ENCODE measurements at regions not wholly inside any gene's neighbourhood (a gene's known extent, or its start where the extent isn't known, plus 50 kb on each side); places are given as distances from the start of the nearest gene placed in this dataset.

DNA sequence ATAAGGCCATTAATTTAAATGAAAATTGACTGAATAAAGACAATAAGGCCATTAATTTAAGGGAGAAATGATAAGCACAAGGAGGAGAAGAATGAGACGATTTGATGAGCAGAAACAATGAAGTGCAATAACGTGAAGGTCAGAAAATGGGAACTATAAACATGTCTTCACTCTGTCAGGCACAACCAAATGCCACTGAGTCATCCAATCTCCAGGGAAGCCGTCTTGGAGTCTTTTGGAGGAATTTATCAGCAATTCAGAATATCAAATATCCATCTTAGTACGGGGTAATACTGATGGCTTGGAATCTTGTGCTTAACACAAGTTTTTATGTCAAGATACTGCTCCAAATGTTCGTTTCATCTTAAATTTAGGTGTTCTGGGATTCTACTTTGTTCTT lies 159.9 kb downstream of the CAPZA3 start:
- H3K4me3 ChIP-seq (ENCODE audit: low read length in 2 of 2): no peak overlapping the region
- no peaks in the 10 kb centered on the region for H3K27me3 ChIP-seq (ENCODE audit: control insufficient read depth in 1 of 2, insufficient read depth in 2 of 2, low read length in 2 of 2)
- no peak overlapping the region for H3K27ac ChIP-seq (ENCODE audit: low read length)
- H3K4me1 ChIP-seq (ENCODE audit: control insufficient read depth, insufficient read depth, low read length): no peaks in the 10 kb centered on the region
- H3K9ac ChIP-seq (ENCODE audit: low read length in 2 of 2): no peak overlapping the region
- H3K9me3 ChIP-seq (ENCODE audit: control insufficient read depth in 2 of 2, low read length in 2 of 2): no peaks in the 10 kb centered on the region
- no peaks in the 10 kb centered on the region for H3K36me3 ChIP-seq (ENCODE audit: control insufficient read depth in 2 of 2, insufficient read depth in 2 of 2, low read length in 2 of 2)

GRCh38 chr12:18898470-18898869 lies 160.6 kb downstream of the CAPZA3 start:
- Histone ChIP-seq H3K27ac (ENCODE audit: low read length) (no peak overlapping the region), H3K27me3 (ENCODE audit: control insufficient read depth in 1 of 2, insufficient read depth in 2 of 2, low read length in 2 of 2) (no peaks in the 10 kb centered on the region), H3K9ac (ENCODE audit: low read length in 2 of 2) (no peak overlapping the region), H3K4me1 (ENCODE audit: control insufficient read depth, insufficient read depth, low read length) (no peaks in the 10 kb centered on the region), H3K4me3 (ENCODE audit: low read length in 2 of 2) (no peak overlapping the region), H3K36me3 (ENCODE audit: control insufficient read depth in 2 of 2, insufficient read depth in 2 of 2, low read length in 2 of 2) (no peaks in the 10 kb centered on the region), H3K9me3 (ENCODE audit: control insufficient read depth in 2 of 2, low read length in 2 of 2) (no peaks in the 10 kb centered on the region)

- no peak overlapping the region for H3K9ac ChIP-seq (ENCODE audit: low read length in 2 of 2)
- no peaks in the 10 kb centered on the region for H3K4me1 ChIP-seq (ENCODE audit: control insufficient read depth, insufficient read depth, low read length)
- H3K27ac ChIP-seq (ENCODE audit: low read length): no peak overlapping the region
- no peaks in the 10 kb centered on the region for H3K36me3 ChIP-seq (ENCODE audit: control insufficient read depth in 2 of 2, insufficient read depth in 2 of 2, low read length in 2 of 2)
- H3K27me3 ChIP-seq (ENCODE audit: control insufficient read depth in 1 of 2, insufficient read depth in 2 of 2, low read length in 2 of 2): no peaks in the 10 kb centered on the region
- H3K9me3 ChIP-seq (ENCODE audit: control insufficient read depth in 2 of 2, low read length in 2 of 2): no peaks in the 10 kb centered on the region
- H3K4me3 ChIP-seq (ENCODE audit: low read length in 2 of 2): no peak overlapping the region
Measured at GRCh38 chr12:18899162-18899561, 161.2 kb downstream of the CAPZA3 start.

DNA sequence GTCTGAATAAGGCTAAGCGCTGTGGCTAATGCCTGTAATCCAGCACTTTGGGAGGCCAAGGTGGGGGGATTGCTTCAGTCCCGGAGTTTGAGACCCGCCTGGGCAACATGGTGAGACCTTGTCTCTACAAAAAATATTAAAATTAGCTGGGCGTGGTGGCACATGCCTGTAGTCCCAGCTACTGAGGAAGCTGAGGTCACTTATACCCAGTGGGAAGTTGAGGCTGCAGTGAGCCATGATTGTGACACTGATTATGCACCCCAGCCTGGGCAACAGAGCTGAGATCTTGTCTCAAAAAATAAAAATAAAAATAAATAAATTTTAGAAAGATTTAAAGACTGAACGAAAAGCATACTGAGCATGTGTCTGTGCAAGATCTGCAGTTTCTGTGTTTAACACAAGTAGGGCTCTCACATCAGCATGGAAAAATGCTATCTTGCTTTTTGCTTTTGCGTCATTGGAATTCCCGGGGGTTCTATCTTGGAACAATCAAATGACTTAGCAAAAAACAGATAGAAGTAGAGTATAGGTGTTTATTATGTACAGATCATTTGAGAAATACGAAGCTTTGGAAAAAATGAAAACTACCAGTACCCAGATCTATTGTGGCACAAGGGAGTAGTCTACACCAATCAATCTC lies 161.9 kb downstream of the CAPZA3 start:
- Histone ChIP-seq H3K9me3 (ENCODE audit: control insufficient read depth in 2 of 2, low read length in 2 of 2) (no peaks in the 10 kb centered on the region), H3K27me3 (ENCODE audit: control insufficient read depth in 1 of 2, insufficient read depth in 2 of 2, low read length in 2 of 2) (no peaks in the 10 kb centered on the region), H3K4me3 (ENCODE audit: low read length in 2 of 2) (no peak overlapping the region), H3K36me3 (ENCODE audit: control insufficient read depth in 2 of 2, insufficient read depth in 2 of 2, low read length in 2 of 2) (no peaks in the 10 kb centered on the region), H3K4me1 (ENCODE audit: control insufficient read depth, insufficient read depth, low read length) (no peaks in the 10 kb centered on the region), H3K9ac (ENCODE audit: low read length in 2 of 2) (no peak overlapping the region), H3K27ac (ENCODE audit: low read length) (no peak overlapping the region)

DNA sequence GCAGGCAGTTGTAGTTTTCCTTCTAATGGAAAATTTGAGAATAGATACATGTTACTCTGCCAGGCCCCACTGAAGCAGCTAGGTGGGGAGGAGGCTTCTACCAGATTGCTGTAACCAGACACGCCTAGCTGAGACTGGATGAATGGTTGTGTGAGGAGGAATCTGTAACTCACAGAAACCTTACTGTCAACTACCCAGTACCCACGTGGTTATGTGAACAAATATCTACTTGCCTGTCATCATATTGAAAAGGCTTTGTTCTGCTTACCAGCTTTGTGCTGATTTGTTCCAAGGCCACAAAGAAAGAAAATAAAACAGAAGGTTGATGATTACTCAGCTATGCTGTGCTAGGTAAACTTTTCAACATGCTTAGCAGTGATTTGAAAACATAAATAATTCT lies 167.2 kb downstream of the CAPZA3 start:
- Histone ChIP-seq H3K4me1 (ENCODE audit: control insufficient read depth, insufficient read depth, low read length) (no peaks in the 10 kb centered on the region), H3K36me3 (ENCODE audit: control insufficient read depth in 2 of 2, insufficient read depth in 2 of 2, low read length in 2 of 2) (no peaks in the 10 kb centered on the region), H3K9me3 (ENCODE audit: control insufficient read depth in 2 of 2, low read length in 2 of 2) (no peaks in the 10 kb centered on the region), H3K9ac (ENCODE audit: low read length in 2 of 2) (no peak overlapping the region), H3K4me3 (ENCODE audit: low read length in 2 of 2) (no peak overlapping the region), H3K27ac (ENCODE audit: low read length) (no peak overlapping the region), H3K27me3 (ENCODE audit: control insufficient read depth in 1 of 2, insufficient read depth in 2 of 2, low read length in 2 of 2) (no peaks in the 10 kb centered on the region)

DNA sequence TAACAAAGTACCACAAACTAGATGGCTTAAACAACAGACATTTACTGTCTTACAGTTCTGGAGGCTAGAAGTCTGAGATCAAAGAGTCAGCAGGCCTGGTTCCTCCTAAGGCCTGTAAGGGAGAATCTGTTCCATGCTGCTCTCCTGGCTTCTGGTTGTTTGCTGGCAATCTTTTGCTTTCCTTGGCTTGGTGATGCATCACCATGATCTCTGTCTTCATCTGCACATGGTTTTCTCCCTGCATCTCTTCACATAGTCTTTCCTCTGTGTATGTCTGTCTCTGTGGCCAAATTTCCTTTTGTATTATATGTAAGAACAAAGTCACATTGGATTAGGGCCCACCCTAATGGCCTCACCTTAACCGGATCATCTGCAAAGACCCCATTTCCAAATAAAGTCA lies 168.5 kb downstream of the CAPZA3 start:
- Histone ChIP-seq H3K36me3 (ENCODE audit: control insufficient read depth in 2 of 2, insufficient read depth in 2 of 2, low read length in 2 of 2) (no peaks in the 10 kb centered on the region), H3K4me1 (ENCODE audit: control insufficient read depth, insufficient read depth, low read length) (no peaks in the 10 kb centered on the region), H3K27ac (ENCODE audit: low read length) (no peak overlapping the region), H3K9me3 (ENCODE audit: control insufficient read depth in 2 of 2, low read length in 2 of 2) (no peaks in the 10 kb centered on the region), H3K4me3 (ENCODE audit: low read length in 2 of 2) (no peak overlapping the region), H3K9ac (ENCODE audit: low read length in 2 of 2) (no peak overlapping the region), H3K27me3 (ENCODE audit: control insufficient read depth in 1 of 2, insufficient read depth in 2 of 2, low read length in 2 of 2) (no peaks in the 10 kb centered on the region)

DNA sequence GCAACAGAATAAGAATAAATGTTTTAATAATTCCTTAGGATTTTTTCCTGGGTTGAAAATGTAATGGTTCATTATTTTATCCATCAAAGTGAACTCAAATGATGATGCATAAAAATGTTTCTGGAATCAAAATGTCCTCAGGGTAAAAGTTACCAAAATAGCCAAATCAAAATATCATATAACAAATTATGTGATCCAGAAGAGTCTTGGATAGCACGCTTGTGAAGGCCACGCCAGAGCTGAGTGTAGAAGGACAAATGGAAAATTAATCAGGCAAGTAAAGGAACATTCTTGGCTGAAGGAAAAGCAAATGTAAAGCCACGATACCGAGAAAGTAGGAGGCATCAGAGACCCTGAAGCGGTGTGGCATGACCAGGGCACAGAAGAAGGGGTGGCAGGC lies 169.2 kb downstream of the CAPZA3 start:
- Histone ChIP-seq H3K27me3 (ENCODE audit: control insufficient read depth in 1 of 2, insufficient read depth in 2 of 2, low read length in 2 of 2) (no peaks in the 10 kb centered on the region), H3K9ac (ENCODE audit: low read length in 2 of 2) (no peak overlapping the region), H3K4me1 (ENCODE audit: control insufficient read depth, insufficient read depth, low read length) (no peaks in the 10 kb centered on the region), H3K36me3 (ENCODE audit: control insufficient read depth in 2 of 2, insufficient read depth in 2 of 2, low read length in 2 of 2) (no peaks in the 10 kb centered on the region), H3K9me3 (ENCODE audit: control insufficient read depth in 2 of 2, low read length in 2 of 2) (no peaks in the 10 kb centered on the region), H3K4me3 (ENCODE audit: low read length in 2 of 2) (no peak overlapping the region), H3K27ac (ENCODE audit: low read length) (no peak overlapping the region)

GRCh38 chr12:18907728-18908127 lies 169.8 kb downstream of the CAPZA3 start:
- Histone ChIP-seq H3K36me3 (ENCODE audit: control insufficient read depth in 2 of 2, insufficient read depth in 2 of 2, low read length in 2 of 2) (no peaks in the 10 kb centered on the region), H3K27ac (ENCODE audit: low read length) (no peak overlapping the region), H3K4me1 (ENCODE audit: control insufficient read depth, insufficient read depth, low read length) (no peaks in the 10 kb centered on the region), H3K27me3 (ENCODE audit: control insufficient read depth in 1 of 2, insufficient read depth in 2 of 2, low read length in 2 of 2) (no peaks in the 10 kb centered on the region), H3K4me3 (ENCODE audit: low read length in 2 of 2) (no peak overlapping the region), H3K9ac (ENCODE audit: low read length in 2 of 2) (no peak overlapping the region), H3K9me3 (ENCODE audit: control insufficient read depth in 2 of 2, low read length in 2 of 2) (no peaks in the 10 kb centered on the region)

DNA sequence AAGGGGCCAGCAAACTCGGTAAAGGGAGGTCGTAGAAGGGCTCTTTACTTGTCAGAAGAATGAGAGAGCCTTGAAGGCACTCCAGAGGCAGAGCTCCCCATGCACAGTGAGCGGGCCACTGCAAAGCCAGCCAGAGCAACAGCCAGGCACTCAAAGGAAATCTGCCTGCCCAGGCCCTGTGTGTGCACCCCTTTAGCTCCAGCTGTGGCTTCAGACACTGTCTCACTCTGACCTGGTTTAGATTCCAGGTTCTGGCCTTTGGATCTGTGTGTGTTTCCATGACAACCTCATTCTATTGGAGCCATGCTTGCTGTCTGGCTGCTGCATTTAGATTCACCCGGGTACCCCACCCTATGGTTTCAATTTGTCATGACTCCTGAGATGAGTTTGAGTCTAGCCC lies 170.3 kb downstream of the CAPZA3 start:
- no peaks in the 10 kb centered on the region for H3K36me3 ChIP-seq (ENCODE audit: control insufficient read depth in 2 of 2, insufficient read depth in 2 of 2, low read length in 2 of 2)
- no peaks in the 10 kb centered on the region for H3K4me1 ChIP-seq (ENCODE audit: control insufficient read depth, insufficient read depth, low read length)
- no peaks in the 10 kb centered on the region for H3K9me3 ChIP-seq (ENCODE audit: control insufficient read depth in 2 of 2, low read length in 2 of 2)
- no peaks in the 10 kb centered on the region for H3K27me3 ChIP-seq (ENCODE audit: control insufficient read depth in 1 of 2, insufficient read depth in 2 of 2, low read length in 2 of 2)
- H3K27ac ChIP-seq (ENCODE audit: low read length): no peak overlapping the region
- H3K9ac ChIP-seq (ENCODE audit: low read length in 2 of 2): no peak overlapping the region
- no peak overlapping the region for H3K4me3 ChIP-seq (ENCODE audit: low read length in 2 of 2)

DNA sequence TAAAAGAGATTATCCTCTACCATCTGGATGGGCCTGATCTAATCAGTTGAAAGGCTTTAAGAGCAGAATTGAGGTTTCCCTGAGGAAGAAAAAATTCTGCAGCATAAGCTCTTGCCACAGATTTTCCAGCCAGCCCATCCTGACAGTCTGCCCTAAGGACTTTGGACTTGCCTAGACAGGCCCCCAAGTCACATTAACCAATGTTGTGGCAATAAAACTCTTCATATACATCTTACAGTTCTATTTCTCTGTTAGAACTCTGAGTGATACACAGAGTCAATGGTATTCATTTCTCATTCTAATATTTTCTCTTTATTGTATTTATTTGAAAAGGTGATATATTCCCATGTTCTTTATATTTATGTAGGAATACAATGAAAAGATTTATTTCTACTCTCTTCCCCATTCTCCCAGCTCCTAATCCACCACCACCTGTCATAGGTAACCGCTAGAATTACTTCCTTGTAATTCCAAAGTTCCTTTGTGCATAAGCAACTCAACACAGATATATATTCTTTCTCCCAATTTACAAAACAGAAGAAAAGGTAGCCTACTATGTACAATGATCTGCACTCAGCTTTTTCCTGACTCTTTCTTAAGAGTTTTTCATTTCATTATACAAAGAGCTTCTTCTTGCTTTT lies 182.1 kb downstream of the CAPZA3 start:
- H3K36me3 ChIP-seq (ENCODE audit: control insufficient read depth in 2 of 2, insufficient read depth in 2 of 2, low read length in 2 of 2): no peaks in the 10 kb centered on the region
- no peaks in the 10 kb centered on the region for H3K27me3 ChIP-seq (ENCODE audit: control insufficient read depth in 1 of 2, insufficient read depth in 2 of 2, low read length in 2 of 2)
- no peaks in the 10 kb centered on the region for H3K9me3 ChIP-seq (ENCODE audit: control insufficient read depth in 2 of 2, low read length in 2 of 2)
- no peak overlapping the region for H3K4me3 ChIP-seq (ENCODE audit: low read length in 2 of 2)
- H3K9ac ChIP-seq (ENCODE audit: low read length in 2 of 2): no peak overlapping the region
- no peaks in the 10 kb centered on the region for H3K4me1 ChIP-seq (ENCODE audit: control insufficient read depth, insufficient read depth, low read length)
- H3K27ac ChIP-seq (ENCODE audit: low read length): no peak overlapping the region

DNA sequence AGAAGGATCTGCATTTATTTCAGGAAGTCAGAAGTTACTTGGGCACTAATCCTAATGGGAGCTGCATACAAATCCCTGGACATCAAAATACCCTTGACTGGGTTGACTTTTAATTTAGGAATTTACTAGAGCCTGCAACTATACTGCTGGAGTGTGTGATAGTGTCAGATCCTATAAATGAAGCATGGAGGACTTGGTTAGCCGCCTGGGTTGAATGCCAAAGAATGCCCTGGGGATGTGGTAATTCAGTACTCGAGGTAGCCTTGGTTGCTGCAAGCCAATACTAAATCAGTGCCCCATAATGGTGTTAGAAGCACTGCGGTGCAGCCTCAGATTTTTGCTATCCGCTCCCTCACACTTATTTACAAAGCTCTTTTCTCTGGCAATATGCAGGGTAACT lies 184.9 kb downstream of the CAPZA3 start:
- Histone ChIP-seq H3K27me3 (ENCODE audit: control insufficient read depth in 1 of 2, insufficient read depth in 2 of 2, low read length in 2 of 2) (no peaks in the 10 kb centered on the region), H3K4me3 (ENCODE audit: low read length in 2 of 2) (no peak overlapping the region), H3K9ac (ENCODE audit: low read length in 2 of 2) (no peak overlapping the region), H3K27ac (ENCODE audit: low read length) (no peak overlapping the region), H3K36me3 (ENCODE audit: control insufficient read depth in 2 of 2, insufficient read depth in 2 of 2, low read length in 2 of 2) (no peaks in the 10 kb centered on the region), H3K9me3 (ENCODE audit: control insufficient read depth in 2 of 2, low read length in 2 of 2) (no peaks in the 10 kb centered on the region), H3K4me1 (ENCODE audit: control insufficient read depth, insufficient read depth, low read length) (no peaks in the 10 kb centered on the region)
